ENCODE measurements at regions not wholly inside any gene's neighbourhood (a gene's known extent, or its start where the extent isn't known, plus 50 kb on each side); places are given as distances from the start of the nearest gene placed in this dataset.

- no peak for DNase-seq
Observed at GRCh38 chr9:79962150-79962549, 390.4 kb downstream of the TLE4 start.

GRCh38 chr9:79955300-79955699 lies 383.5 kb downstream of the TLE4 start:
- DNase-seq, result no peak

GRCh38 chr9:79953908-79954307 lies 382.1 kb downstream of the TLE4 start:
- DNase-seq, result no peak

GRCh38 chr9:79952401-79952800 lies 380.6 kb downstream of the TLE4 start:
- DNase-seq, result no peak

DNA sequence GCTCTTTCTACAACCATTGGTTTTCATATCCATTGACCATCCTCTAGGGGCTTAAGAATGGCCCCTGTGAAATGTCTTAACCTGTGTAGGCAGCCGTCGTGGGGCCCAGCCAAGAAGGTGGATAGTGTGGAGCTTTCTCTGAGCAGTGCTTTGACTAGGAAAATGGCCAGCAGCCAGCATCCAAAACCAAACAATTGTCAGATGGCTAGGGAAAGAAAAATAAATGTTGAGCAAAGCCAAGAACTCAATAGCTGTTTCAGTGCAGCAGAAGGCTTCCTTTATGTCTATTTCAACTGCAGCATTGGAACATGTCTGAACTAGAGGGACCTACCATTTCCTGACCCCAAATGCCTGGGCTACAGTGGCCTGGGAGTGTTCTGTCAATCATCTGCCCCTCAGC lies 374.9 kb downstream of the TLE4 start:
- DNase-seq, result no peak

DNA sequence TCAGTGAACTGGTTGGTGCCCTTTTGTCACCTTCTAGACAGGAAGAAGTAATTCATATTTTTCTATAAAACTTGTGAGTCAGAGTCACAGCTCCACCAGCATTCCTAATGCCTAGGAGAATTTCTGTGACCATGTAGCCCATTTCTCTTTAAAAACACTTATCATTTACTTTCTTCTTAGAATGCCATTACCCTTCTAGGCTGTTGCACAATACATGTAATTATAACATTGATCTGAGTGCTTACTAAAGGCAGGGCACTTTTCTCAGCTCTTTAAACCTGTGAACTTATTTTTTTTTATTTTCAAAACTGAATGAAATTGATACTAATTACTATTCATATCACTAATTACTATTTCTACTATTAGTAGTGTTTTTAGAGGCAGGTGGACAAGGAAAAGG lies 373.7 kb downstream of the TLE4 start:
- DNase-seq, result no peak

GRCh38 chr9:79945016-79945415 lies 373.3 kb downstream of the TLE4 start:
- DNase-seq, result no peak

- no peak for DNase-seq
Observed at GRCh38 chr9:79940919-79941318, 369.2 kb downstream of the TLE4 start.

DNA sequence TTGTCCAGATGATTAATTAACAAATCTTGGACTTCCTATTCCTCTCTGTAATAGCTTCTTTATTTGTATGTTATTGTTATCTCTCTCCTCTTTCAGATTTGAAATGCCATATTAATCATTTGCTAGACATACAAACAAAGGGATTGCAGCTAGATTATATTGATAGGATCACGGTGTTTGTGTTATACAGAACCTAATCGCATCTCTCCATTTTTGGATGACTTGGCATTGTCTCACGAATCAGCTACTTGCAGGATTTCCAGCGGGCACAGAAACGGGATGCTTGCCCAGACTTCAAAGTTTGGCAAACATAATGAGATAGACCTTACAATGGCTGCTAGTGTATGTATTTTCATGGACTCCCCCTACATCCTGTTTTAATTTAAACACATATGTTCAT lies 368.1 kb downstream of the TLE4 start:
- no peak for DNase-seq

GRCh38 chr9:79936336-79936735 lies 364.6 kb downstream of the TLE4 start:
- no peak for DNase-seq

DNA sequence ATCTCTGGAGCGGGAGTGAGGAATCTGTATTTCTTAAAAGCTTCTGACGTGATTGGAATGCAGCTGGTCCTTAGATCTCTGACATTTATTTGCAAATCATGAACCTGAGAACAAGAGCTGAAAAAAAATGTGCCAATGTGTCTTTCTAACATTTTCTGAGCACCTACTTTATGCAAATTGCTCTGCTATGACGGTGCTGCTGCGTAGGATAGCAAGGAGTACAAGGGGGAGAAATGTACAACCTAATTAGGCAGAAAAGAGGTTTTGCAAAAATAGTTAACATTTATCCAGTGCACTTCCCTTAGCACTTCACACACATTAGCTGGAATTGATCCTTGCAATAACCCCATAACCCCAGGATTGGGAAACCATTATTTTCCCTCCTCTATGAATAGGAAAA lies 357.5 kb downstream of the TLE4 start:
- no peak for DNase-seq

DNA sequence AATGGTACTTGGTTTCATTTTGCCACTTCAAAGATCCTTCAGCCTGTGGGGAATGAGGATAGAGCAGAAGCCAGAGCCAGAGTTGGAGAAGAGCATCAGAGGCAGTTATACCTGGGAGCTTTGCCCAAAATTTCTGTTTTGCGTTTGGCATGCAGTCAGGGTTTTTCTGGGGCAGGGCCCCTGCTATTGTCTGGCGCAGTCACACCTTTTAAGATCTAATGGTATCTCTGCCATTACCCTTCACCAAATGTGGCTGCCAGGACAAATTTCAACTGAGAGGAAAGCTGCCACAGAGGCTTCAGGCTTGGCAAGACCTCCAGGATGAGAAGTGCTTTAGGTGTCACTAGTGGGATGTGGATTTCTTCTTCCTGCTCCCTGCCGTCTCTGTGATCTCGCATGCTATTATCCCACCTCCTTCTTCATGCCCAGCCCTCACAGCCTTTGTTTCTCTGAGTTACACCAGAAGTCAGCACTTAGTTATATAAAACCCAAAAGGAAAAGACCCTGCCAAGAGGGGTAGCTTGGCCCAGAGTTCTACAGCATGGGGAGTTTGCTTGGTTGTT lies 357.0 kb downstream of the TLE4 start:
- DNase-seq, result no peak

GRCh38 chr9:79925326-79925725 lies 353.6 kb downstream of the TLE4 start:
- DNase-seq, result no peak

GRCh38 chr9:79924836-79925235 lies 353.1 kb downstream of the TLE4 start:
- DNase-seq, result no peak

- no peak for DNase-seq
Observed at GRCh38 chr9:79917421-79917820, 345.7 kb downstream of the TLE4 start.

DNA sequence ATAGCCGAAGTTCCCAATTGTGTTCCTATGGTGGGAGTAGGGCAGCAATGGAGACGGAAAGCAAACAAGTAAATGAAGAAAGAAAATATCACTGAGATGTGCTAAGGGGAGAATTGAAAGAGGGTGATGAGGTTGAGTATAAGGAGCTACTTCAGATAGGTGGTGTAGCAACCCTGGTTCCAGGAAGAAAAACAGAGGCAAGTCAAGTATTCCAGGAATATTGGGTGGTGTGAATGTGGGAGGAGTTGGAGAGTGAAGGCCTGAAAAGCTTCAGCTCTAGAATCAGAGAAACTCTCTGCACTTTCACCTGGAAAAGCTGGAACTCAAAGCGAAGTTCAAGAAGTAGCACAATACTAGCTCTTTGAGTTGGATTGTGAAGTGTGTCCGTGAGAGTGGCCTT lies 342.1 kb downstream of the TLE4 start:
- DNase-seq, result no peak

GRCh38 chr9:79912318-79913070 lies 340.7 kb downstream of the TLE4 start:
- DNase-seq, result no peak

- DNase-seq, result no peak
Observed at GRCh38 chr9:79911724-79912123, 340.0 kb downstream of the TLE4 start.

DNA sequence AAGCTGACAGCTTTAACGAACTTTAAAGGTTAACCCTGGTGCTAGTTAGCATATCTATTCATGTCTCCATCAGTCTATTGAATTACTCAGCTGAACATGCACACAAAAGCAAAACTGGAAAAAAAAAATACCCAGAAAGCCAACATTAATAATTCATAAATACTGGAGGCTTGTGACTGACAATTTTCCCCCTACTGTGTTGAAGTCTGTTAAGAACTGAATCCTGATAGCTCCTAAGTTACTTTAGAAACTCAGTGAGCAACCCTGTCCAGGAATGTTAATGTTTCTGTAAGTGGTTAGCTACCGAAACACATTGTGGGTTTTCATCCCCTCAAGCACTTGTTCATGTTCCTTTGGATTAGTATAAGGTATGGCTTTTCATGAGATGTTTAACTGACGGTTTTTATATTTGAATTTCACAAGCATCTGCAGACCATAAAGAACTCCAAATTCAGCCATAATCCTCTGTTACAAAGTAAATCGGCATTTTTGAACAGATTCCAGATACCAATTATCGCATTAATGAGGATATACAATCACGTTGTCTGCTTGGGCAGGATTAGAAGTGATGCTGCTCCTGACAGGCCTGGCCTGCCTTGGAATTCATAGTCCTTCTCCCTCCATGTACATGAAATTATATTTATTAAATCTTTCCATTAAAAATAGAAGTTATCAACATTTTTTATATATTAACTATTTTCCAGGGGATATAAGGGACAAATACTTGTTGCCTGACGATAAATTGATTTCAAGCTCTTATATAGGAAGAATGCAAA lies 331.2 kb downstream of the TLE4 start:
- DNase-seq, result no peak

DNA sequence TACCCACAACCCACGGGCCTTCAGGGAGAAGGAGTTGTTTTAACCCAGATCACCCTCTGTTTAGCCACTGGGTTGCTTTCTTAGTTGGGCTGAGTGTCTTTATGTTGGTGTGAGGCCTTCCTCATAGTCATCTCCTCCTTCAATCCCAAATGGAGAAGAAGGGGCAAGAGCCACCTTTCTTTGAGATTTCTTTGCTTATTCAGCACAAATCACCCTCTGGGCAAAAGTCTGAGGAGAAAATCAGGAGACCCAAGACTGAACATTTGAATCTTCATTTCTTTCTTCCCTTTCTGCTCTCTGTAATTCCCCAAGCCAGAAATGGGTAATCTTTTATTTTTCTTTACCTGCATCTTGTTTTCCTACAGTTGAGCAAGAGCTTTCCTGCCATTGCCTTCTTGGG lies 329.0 kb downstream of the TLE4 start:
- no peak for DNase-seq

DNA sequence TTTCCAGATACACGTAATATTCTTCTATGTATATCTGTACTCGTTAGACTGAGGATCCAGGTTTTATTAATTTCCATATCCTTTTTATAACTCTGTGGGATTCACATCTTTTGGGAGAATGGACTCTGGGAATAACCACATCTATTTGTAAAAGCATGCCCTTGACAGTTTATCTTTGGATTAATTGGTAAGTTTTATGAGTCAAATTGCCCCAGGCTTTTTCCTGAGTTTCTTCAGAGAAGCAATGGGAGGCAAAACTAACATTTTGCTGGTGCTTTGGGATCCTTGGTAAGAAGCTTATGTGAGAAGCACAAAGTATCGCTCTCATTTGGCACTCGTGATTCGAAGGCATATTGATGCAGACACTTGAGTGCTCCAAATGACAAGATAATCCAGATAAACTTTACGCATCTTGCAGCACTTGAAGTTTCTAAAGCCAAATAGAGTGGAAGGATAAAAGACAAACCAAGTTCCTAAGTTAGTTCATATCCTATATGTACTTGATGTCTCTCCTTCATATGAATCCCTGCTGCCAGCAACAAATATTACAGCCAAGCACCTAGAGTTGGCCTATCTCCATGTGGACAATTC lies 324.7 kb downstream of the TLE4 start:
- no peak for DNase-seq

DNA sequence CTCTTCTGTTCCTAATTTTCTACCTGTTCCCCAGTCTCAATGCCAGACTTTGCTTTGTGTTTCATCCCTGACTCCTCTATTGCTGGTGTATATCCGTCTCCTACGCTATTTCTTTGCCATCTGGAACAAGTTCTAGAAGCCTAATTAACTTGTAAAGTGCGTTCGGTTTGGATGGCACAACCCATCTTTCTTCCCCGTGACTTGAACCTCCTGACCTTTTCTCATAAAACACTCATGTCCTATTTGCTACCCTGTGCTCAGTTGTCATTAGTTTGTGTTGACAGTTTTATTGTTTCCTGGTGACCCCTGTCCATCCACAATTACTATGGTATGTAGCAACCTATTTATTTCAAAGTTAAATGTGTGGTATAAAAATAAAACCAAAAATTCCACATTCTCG lies 323.5 kb downstream of the TLE4 start:
- DNase-seq, result no peak

- DNase-seq, result no peak
Observed at GRCh38 chr9:79889369-79889768, 317.6 kb downstream of the TLE4 start.

Data from activated CD4-positive, alpha-beta T cell treated with anti-CD3 and anti-CD28 coated beads, Interleukin-2, amount 50 U/mL, for 4 hours (primary cell).